ENCODE measurements at regions not wholly inside any gene's neighbourhood (a gene's known extent, or its start where the extent isn't known, plus 50 kb on each side); places are given as distances from the start of the nearest gene placed in this dataset.

GRCh38 chr2:63786471-63786870 is 55.2 kb upstream of the UGP2 start:
- ATAC-seq, result no peak
- Mint-ChIP-seq H3K4me1 (ENCODE audit: low read depth in 2 of 2) (peaks cover 0 to 3% of the 10 kb centered on the region in 2 donors), H3K4me3 (no peak overlapping the region)

GRCh38 chr2:63788071-63788470 is 53.6 kb upstream of the UGP2 start:
- Mint-ChIP-seq H3K27ac (no peak overlapping the region), H3K4me3 (no peak overlapping the region), H3K27me3 (peaks cover 0 to 5% of the 10 kb centered on the region in 2 donors), H3K9me3 (no peaks in the 10 kb centered on the region), H3K36me3 (no peaks in the 10 kb centered on the region), H3K4me1 (ENCODE audit: low read depth in 2 of 2) (peaks cover 0 to 8% of the 10 kb centered on the region in 2 donors)
- ATAC-seq, result no peak
- DNase-seq (ENCODE audit: low spot score), result no peak

More at GRCh38 chr2:63786471-63786870, 55.2 kb upstream of the UGP2 start:
- no peaks in the 10 kb centered on the region for H3K9me3 Mint-ChIP-seq
- H3K36me3 Mint-ChIP-seq, result no peaks in the 10 kb centered on the region
- H3K27ac Mint-ChIP-seq, result no peak overlapping the region
- no peak for DNase-seq (ENCODE audit: low spot score)
- peaks cover 0 to 5% of the 10 kb centered on the region in 2 donors for H3K27me3 Mint-ChIP-seq

- no peaks in the 10 kb centered on the region for H3K36me3 Mint-ChIP-seq
- no peak overlapping the region for H3K4me3 Mint-ChIP-seq
- peaks cover 0 to 5% of the 10 kb centered on the region in 2 donors for H3K27me3 Mint-ChIP-seq
- DNase-seq (ENCODE audit: low spot score) (no peak), ATAC-seq (no peak)
- H3K27ac Mint-ChIP-seq, result no peak overlapping the region
- peaks cover 0 to 8% of the 10 kb centered on the region in 2 donors for H3K4me1 Mint-ChIP-seq (ENCODE audit: low read depth in 2 of 2)
- no peaks in the 10 kb centered on the region for H3K9me3 Mint-ChIP-seq
Measured at GRCh38 chr2:63789338-63790020, 52.2 kb upstream of the UGP2 start.

- Mint-ChIP-seq H3K9me3 (no peaks in the 10 kb centered on the region), H3K4me3 (no peak overlapping the region), H3K27ac (peak overlapping the region in 1 of 2 donors; percentile 34), H3K4me1 (ENCODE audit: low read depth in 2 of 2) (peaks cover 0 to 8% of the 10 kb centered on the region in 2 donors), H3K36me3 (no peaks in the 10 kb centered on the region), H3K27me3 (peaks cover 0 to 5% of the 10 kb centered on the region in 2 donors)
- DNase-seq (ENCODE audit: low spot score) (no peak), ATAC-seq (no peak)
Measured at GRCh38 chr2:63790491-63790890, 51.2 kb upstream of the UGP2 start.

- ATAC-seq (no peak), DNase-seq (ENCODE audit: low spot score) (no peak)
- peaks cover 0 to 8% of the 10 kb centered on the region in 2 donors for H3K4me1 Mint-ChIP-seq (ENCODE audit: low read depth in 2 of 2)
- peaks cover 0 to 5% of the 10 kb centered on the region in 2 donors for H3K27me3 Mint-ChIP-seq
- no peak overlapping the region for H3K4me3 Mint-ChIP-seq
- H3K9me3 Mint-ChIP-seq, result no peaks in the 10 kb centered on the region
- H3K27ac Mint-ChIP-seq, result no peak overlapping the region
- H3K36me3 Mint-ChIP-seq, result no peaks in the 10 kb centered on the region
Measured at GRCh38 chr2:63790906-63791305, 50.8 kb upstream of the UGP2 start.

- ATAC-seq (no peak), DNase-seq (ENCODE audit: low spot score) (no peak)
- Mint-ChIP-seq H3K27me3 (peaks cover 0 to 5% of the 10 kb centered on the region in 2 donors), H3K4me1 (ENCODE audit: low read depth in 2 of 2) (peaks cover 0 to 8% of the 10 kb centered on the region in 2 donors), H3K27ac (no peak overlapping the region), H3K9me3 (no peaks in the 10 kb centered on the region), H3K36me3 (no peaks in the 10 kb centered on the region), H3K4me3 (no peak overlapping the region)
Measured at GRCh38 chr2:63791387-63791786, 50.3 kb upstream of the UGP2 start.
